ENCODE measurements at regions not wholly inside any gene's neighbourhood (a gene's known extent, or its start where the extent isn't known, plus 50 kb on each side); places are given as distances from the start of the nearest gene placed in this dataset.

- peaks cover 4% of the 10 kb centered on the region for H3K4me1 Mint-ChIP-seq (ENCODE audit: low read depth, unreplicated experiment)
These were observed 224.3 kb downstream of the TTLL2 start for GRCh38 chr6:167549213-167549612.

GRCh38 chr6:167550941-167551627 lies 226.2 kb downstream of the TTLL2 start:
- no peak for DNase-seq

More at GRCh38 chr6:167549213-167549612, 224.3 kb downstream of the TTLL2 start:
- Mint-ChIP-seq H3K9me3 (ENCODE audit: unreplicated experiment) (peaks cover 3% of the 10 kb centered on the region), H3K27me3 (ENCODE audit: unreplicated experiment) (peaks cover 6% of the 10 kb centered on the region), H3K27ac (ENCODE audit: unreplicated experiment) (no peak overlapping the region), H3K4me3 (ENCODE audit: unreplicated experiment) (no peak overlapping the region), H3K36me3 (ENCODE audit: unreplicated experiment) (no peaks in the 10 kb centered on the region)
- no peak for TF ChIP-seq CTCF (IDR thresholded peaks at IDR 0.05; ENCODE audit: partially characterized antibody, unreplicated experiment)
- DNase-seq: no peak

GRCh38 chr6:167551628-167552257 lies 226.9 kb downstream of the TTLL2 start:
- Mint-ChIP-seq H3K27me3 (ENCODE audit: unreplicated experiment) (peaks cover 6% of the 10 kb centered on the region), H3K27ac (ENCODE audit: unreplicated experiment) (no peak overlapping the region), H3K4me1 (ENCODE audit: low read depth, unreplicated experiment) (peaks cover 6% of the 10 kb centered on the region), H3K9me3 (ENCODE audit: unreplicated experiment) (peaks cover 8% of the 10 kb centered on the region), H3K4me3 (ENCODE audit: unreplicated experiment) (no peak overlapping the region), H3K36me3 (ENCODE audit: unreplicated experiment) (peaks cover 9% of the 10 kb centered on the region)
- DNase-seq: no peak
- TF ChIP-seq CTCF (IDR thresholded peaks at IDR 0.05; ENCODE audit: partially characterized antibody, unreplicated experiment): no peak

More at GRCh38 chr6:167550941-167551627, 226.2 kb downstream of the TTLL2 start:
- Mint-ChIP-seq H3K27me3 (ENCODE audit: unreplicated experiment) (peaks cover 6% of the 10 kb centered on the region), H3K36me3 (ENCODE audit: unreplicated experiment) (peaks cover 4% of the 10 kb centered on the region), H3K4me1 (ENCODE audit: low read depth, unreplicated experiment) (peaks cover 6% of the 10 kb centered on the region), H3K4me3 (ENCODE audit: unreplicated experiment) (no peak overlapping the region), H3K9me3 (ENCODE audit: unreplicated experiment) (peaks cover 8% of the 10 kb centered on the region), H3K27ac (ENCODE audit: unreplicated experiment) (no peak overlapping the region)
- no peak for TF ChIP-seq CTCF (IDR thresholded peaks at IDR 0.05; ENCODE audit: partially characterized antibody, unreplicated experiment)

- no peak for DNase-seq
- H3K36me3 Mint-ChIP-seq (ENCODE audit: unreplicated experiment): peaks cover 9% of the 10 kb centered on the region
- no peak for TF ChIP-seq CTCF (IDR thresholded peaks at IDR 0.05; ENCODE audit: partially characterized antibody, unreplicated experiment)
- H3K4me3 Mint-ChIP-seq (ENCODE audit: unreplicated experiment): no peak overlapping the region
- peaks cover 8% of the 10 kb centered on the region for H3K9me3 Mint-ChIP-seq (ENCODE audit: unreplicated experiment)
- peaks cover 6% of the 10 kb centered on the region for H3K4me1 Mint-ChIP-seq (ENCODE audit: low read depth, unreplicated experiment)
- peaks cover 6% of the 10 kb centered on the region for H3K27me3 Mint-ChIP-seq (ENCODE audit: unreplicated experiment)
- no peak overlapping the region for H3K27ac Mint-ChIP-seq (ENCODE audit: unreplicated experiment)
These were observed 227.4 kb downstream of the TTLL2 start for GRCh38 chr6:167552258-167552630.

Measured in glutamatergic neuron (in vitro differentiated cells).